Gastrocnemius medialis (tissue), 4 donors: ENCODE measurements at regions not wholly inside any gene's neighbourhood (a gene's known extent, or its start where the extent isn't known, plus 50 kb on each side); places are given as distances from the start of the nearest gene placed in this dataset.

ENCODE experiments used
- CTCF ChIP-seq, 5 experiments: fragments of 450-650 bp in 3 of 5; fragments of 200-600 bp in 2 of 5; sonication (generic) in 2 of 5; IDR thresholded peaks in 4 of 5; conservative IDR thresholded peaks in 1 of 5; 1 replicate in 4 of 5; 2 replicates in 1 of 5; pipeline ENCODE4 v1.5.1; 2016 to 2019; ENCODE audit warnings: antibody characterized with exemption in 5 of 5, mild to moderate bottlenecking in 3 of 5, moderate library complexity in 3 of 5
- POLR2A ChIP-seq, 2 donors: fragments of 450-650 bp; IDR thresholded peaks; one replicate each; pipeline ENCODE4 v1.6.1; 2017; ENCODE audit warnings: antibody characterized with exemption in 2 of 2, mild to moderate bottlenecking in 2 of 2, moderate library complexity in 2 of 2

- TF ChIP-seq CTCF (IDR thresholded peaks at IDR 0.05 in 4 of 5, conservative IDR thresholded peaks at IDR 0.05 in 1 of 5): no peak
- no peak for TF ChIP-seq POLR2A (IDR thresholded peaks at IDR 0.05)
Measured at GRCh38 chr13:47835470-47836228, 165.4 kb downstream of the SUCLA2 start.
